GM12878 (cell line): ENCODE measurements at regions not wholly inside any gene's neighbourhood (a gene's known extent, or its start where the extent isn't known, plus 50 kb on each side); places are given as distances from the start of the nearest gene placed in this dataset.

Source experiments
- ATAC-seq: fragments of 200-7000 bp; cut with Tn5 transposase; 3 replicates; pipeline ENCODE4 v1.9.1; 2020; ENCODE audit warnings: mild to moderate bottlenecking, moderate library complexity
- BruUV-seq: library from RNA; stranded (reverse); fragments of 400-500 nt; replicated peaks from 2 replicates; lab custom pipeline; 2021; lab: Mats Ljungman, UMichigan
- CTCF ChIA-PET: fragments of 300-600 bp; sonication (Branson Sonifier 250); formaldehyde crosslinking; extraction: SDS; loops from one replicate; lab custom pipeline; 2021; ENCODE audit warnings: inconsistent platforms; lab: Yijun Ruan, JAX
- POLR2A ChIA-PET: fragments of 350-600 bp; formaldehyde crosslinking; extraction: SDS; loops from one replicate; lab custom pipeline; 2021; ENCODE audit warnings: inconsistent platforms; lab: Charles Lee
- RAD21 ChIA-PET: fragments of 300-600 bp; sonication (Branson Sonifier 250); formaldehyde crosslinking; loops from one replicate; lab custom pipeline; 2023; ENCODE audit warnings: antibody characterized with exemption; ENCODE audit not compliant: unreplicated experiment; lab: Charles Lee
- SMC1A ChIA-PET: fragments of 300-600 bp; sonication (Branson Sonifier 250); formaldehyde crosslinking; loops from one replicate; lab custom pipeline; 2023; ENCODE audit not compliant: unreplicated experiment, uncharacterized antibody; lab: Charles Lee
- DNase-seq: peaks from one replicate; pipeline ENCODE4 v3.0.0-alpha.2; 2011; ENCODE audit warnings: low read depth, low spot score
- FAIRE-seq: peaks from 3 replicates; lab custom pipeline; 2011; peaks lifted over from hg19 to GRCh38; lab: Jason Lieb, UNC
- H2AFZ ChIP-seq: 2 replicates; pipeline ENCODE4 v1.6.0; 2011; ENCODE audit warnings: low read depth, low read length, control low read depth; ENCODE audit not compliant: control insufficient read depth
- H3K27ac ChIP-seq: 2 replicates; pipeline ENCODE4 v1.5.1; 2011; ENCODE audit warnings: control low read depth; ENCODE audit not compliant: control insufficient read depth, insufficient read depth
- H3K27me3 ChIP-seq, 2 experiments: replicated peaks in 1 of 2; 2 replicates each; pipeline versions ENCODE4 v1.6.0 to v1.6.1; 2011; ENCODE audit warnings: low read length in 1 of 2; ENCODE audit not compliant: control insufficient read depth in 2 of 2, insufficient read depth in 2 of 2
- H3K36me3 ChIP-seq, 2 experiments: 2 replicates each; pipeline ENCODE4 v1.5.1; 2011; ENCODE audit warnings: low read length in 1 of 2; ENCODE audit not compliant: control insufficient read depth in 2 of 2, insufficient read depth in 2 of 2
- H3K4me1 ChIP-seq: 2 replicates; pipeline ENCODE4 v1.6.1; 2011; ENCODE audit warnings: mild to moderate bottlenecking, low read length, moderate library complexity, mixed read lengths; ENCODE audit not compliant: control insufficient read depth, insufficient read depth
- H3K4me2 ChIP-seq: 2 replicates; pipeline ENCODE4 v1.6.0; 2011; ENCODE audit warnings: control low read depth; ENCODE audit not compliant: control insufficient read depth, insufficient read depth
- H3K4me3 ChIP-seq: fragments of 200-600 bp; sonication (generic); 2 replicates; pipeline ENCODE4 v1.5.1; 2016
- H3K79me2 ChIP-seq: 2 replicates; pipeline ENCODE4 v1.6.0; 2011; ENCODE audit warnings: low read length; ENCODE audit not compliant: control insufficient read depth, insufficient read depth
- H3K9ac ChIP-seq: 2 replicates; pipeline ENCODE4 v1.8.0; 2011; ENCODE audit warnings: low read length, control low read depth, mixed read lengths; ENCODE audit not compliant: control insufficient read depth, insufficient read depth
- H3K9me3 ChIP-seq: replicated peaks from 3 replicates; pipeline ENCODE4 v1.5.1; 2011; ENCODE audit warnings: mild to moderate bottlenecking, low read length; ENCODE audit not compliant: control insufficient read depth, insufficient read depth
- H4K20me1 ChIP-seq: 2 replicates; pipeline ENCODE4 v1.6.0; 2011; ENCODE audit not compliant: control insufficient read depth, insufficient read depth
- ATF7 ChIP-seq: fragments of 450-650 bp; IDR thresholded peaks from 2 replicates; pipeline ENCODE4 v1.6.1; 2016; ENCODE audit warnings: low read depth, mild to moderate bottlenecking
- BMI1 ChIP-seq: fragments of 450-650 bp; IDR thresholded peaks from 2 replicates; pipeline ENCODE4 v1.6.1; 2016; ENCODE audit warnings: mild to moderate bottlenecking, moderate library complexity, borderline replicate concordance
- CREB1 ChIP-seq: IDR thresholded peaks from 2 replicates; pipeline ENCODE4 v1.6.1; 2012; ENCODE audit warnings: low read depth, mild to moderate bottlenecking, inconsistent platforms
- JUND ChIP-seq: IDR thresholded peaks from 2 replicates; pipeline ENCODE4 v1.6.1; 2012; ENCODE audit warnings: low read depth, mild to moderate bottlenecking, low read length, improper control_type of control experiment, moderate library complexity
- MYC ChIP-seq: IDR thresholded peaks from 2 replicates; pipeline ENCODE4 v1.6.1; 2011; ENCODE audit warnings: mild to moderate bottlenecking, low read length, moderate library complexity, inconsistent platforms; ENCODE audit not compliant: insufficient read depth, insufficient replicate concordance, insufficient read length, severe bottlenecking
- NBN ChIP-seq: fragments of 450-650 bp; IDR thresholded peaks from 2 replicates; pipeline ENCODE4 v1.6.1; 2016
- POLR2AphosphoS2 ChIP-seq: IDR thresholded peaks from 2 replicates; pipeline ENCODE4 v1.6.1; 2011; ENCODE audit warnings: low read depth, mild to moderate bottlenecking, low read length, improper control_type of control experiment, moderate library complexity
- POU2F2 ChIP-seq: IDR thresholded peaks from 3 replicates; pipeline ENCODE4 v1.6.1; 2011; ENCODE audit warnings: low read depth, mild to moderate bottlenecking, low read length, borderline replicate concordance
- RAD51 ChIP-seq: fragments of 450-650 bp; IDR thresholded peaks from 2 replicates; pipeline ENCODE4 v1.6.1; 2016; ENCODE audit warnings: moderate library complexity, mild to moderate bottlenecking, inconsistent platforms
- RCOR1 ChIP-seq: conservative IDR thresholded peaks from 2 replicates; pipeline ENCODE4 v1.6.1; 2012; ENCODE audit warnings: low read depth, low read length, improper control_type of control experiment
- SMAD1 ChIP-seq: fragments of 450-650 bp; IDR thresholded peaks from 2 replicates; pipeline ENCODE4 v1.6.1; 2018; ENCODE audit warnings: mild to moderate bottlenecking, low read depth; ENCODE audit not compliant: partially characterized antibody
- ZNF217 ChIP-seq: fragments of 450-650 bp; IDR thresholded peaks from 2 replicates; pipeline ENCODE4 v1.6.1; 2017; ENCODE audit warnings: antibody characterized with exemption, mild to moderate bottlenecking
- WGBS: methylation state at CpG from one replicate; pipeline ENCODE4 v1.1.6; 2016; ENCODE audit warnings: low lambda C conversion rate; ENCODE audit not compliant: insufficient replicate concordance, insufficient coverage; ENCODE audit errors: missing lambda C conversion rate; 5-methylcytosine and 5-hydroxymethylcytosine counted together
- in situ Hi-C: fragments of 300-500 bp; cut with MboI; formaldehyde crosslinking; loops from 9 replicates; pipeline ENCODE4 v1.14.3; 2018; ENCODE audit warnings: mixed read lengths
- intact Hi-C: fragments of 100-400 bp; cut with micrococcal nuclease; formaldehyde crosslinking; loops from one replicate; pipeline ENCODE4 v1.14.2; 2022; ENCODE audit not compliant: unreplicated experiment

- no peak for ATAC-seq
- Histone ChIP-seq H3K27ac (no peak overlapping the region), H3K9ac (no peak overlapping the region), H3K36me3 (no peaks in the 10 kb centered on the region), H3K4me1 (no peaks in the 10 kb centered on the region), H2AFZ (no peak overlapping the region), H3K27me3 (no peaks in the 10 kb centered on the region), H3K4me2 (no peak overlapping the region), H3K4me3 (no peak overlapping the region), H3K79me2 (no peaks in the 10 kb centered on the region), H3K9me3 (no peaks in the 10 kb centered on the region), H4K20me1 (no peaks in the 10 kb centered on the region)
- no peak for TF ChIP-seq POU2F2
- TF ChIP-seq RAD51 = peak; percentile 24; the same call in 1 of the 2 replicates
- ChIA-PET POLR2A (no interaction called here), SMC1A (no interaction called here), CTCF (no interaction called here), RAD21 (interaction anchor here (1.0 kb wide), 1 partner anchor 99 kb away, joined by 5 read pairs; no protein-coding TSS in a partner anchor)
- no peak for DNase-seq
- WGBS = 24% methylated on average over 5 of the region's 5 CpGs
- intact Hi-C loops = no loop called here
- in situ Hi-C loops = no loop called here
- BruUV-seq = no TSS peak
- no peak for FAIRE-seq
Observed at GRCh38 chr1:187513190-187513589, 684.4 kb downstream of the PLA2G4A start.

- no peak for ATAC-seq
- no peaks in the 10 kb centered on the region for H3K9me3 ChIP-seq
- ChIA-PET SMC1A (no interaction called here), CTCF (no interaction called here), RAD21 (no interaction called here)
- intact Hi-C loops = no loop called here
- 31% methylated on average over 3 of the region's 3 CpGs for WGBS
- DNase-seq = no peak
- no peak for TF ChIP-seq RCOR1
- TF ChIP-seq MYC = no peak
- TF ChIP-seq BMI1 = no peak
- TF ChIP-seq ATF7 = no peak
- no peak for TF ChIP-seq SMAD1
- TF ChIP-seq JUND = no peak
- no peak for TF ChIP-seq ZNF217
- TF ChIP-seq NBN = no peak
- TF ChIP-seq CREB1 = no peak
- TF ChIP-seq POLR2AphosphoS2 = no peak
- TF ChIP-seq, all 136 proteins: peak for 0
- Histone ChIP-seq H3K27ac (no peak overlapping the region), H4K20me1 (no peaks in the 10 kb centered on the region), H3K36me3 (no peaks in the 10 kb centered on the region), H2AFZ (no peak overlapping the region), H3K79me2 (no peaks in the 10 kb centered on the region), H3K4me2 (no peak overlapping the region), H3K27me3 (no peaks in the 10 kb centered on the region), H3K4me3 (no peak overlapping the region), H3K4me1 (no peaks in the 10 kb centered on the region), H3K9ac (no peak overlapping the region)
- BruUV-seq = no TSS peak
- in situ Hi-C loops = no loop called here
- no peak for FAIRE-seq
- POLR2A ChIA-PET = no interaction called here
Observed at GRCh38 chr1:187514110-187514509, 685.4 kb downstream of the PLA2G4A start.
